GM12872 (cell line): ENCODE measurements at regions not wholly inside any gene's neighbourhood (a gene's known extent, or its start where the extent isn't known, plus 50 kb on each side); places are given as distances from the start of the nearest gene placed in this dataset.

Experiments used
- CTCF ChIP-seq: IDR thresholded peaks from 3 replicates; pipeline ENCODE4 v1.5.1; 2011; ENCODE audit warnings: low read depth, mild to moderate bottlenecking, low read length, moderate library complexity; ENCODE audit not compliant: insufficient read depth

- no peak for TF ChIP-seq CTCF
Measured at GRCh38 chr1:82836213-82836972, 1035.7 kb downstream of the ADGRL2 start.

- TF ChIP-seq CTCF = no peak
Measured at GRCh38 chr1:82830690-82831380, 1030.1 kb downstream of the ADGRL2 start.

- no peak for TF ChIP-seq CTCF
Measured at GRCh38 chr1:82829527-82829926, 1028.8 kb downstream of the ADGRL2 start.

- TF ChIP-seq CTCF = no peak
Measured at GRCh38 chr1:82823876-82824275, 1023.1 kb downstream of the ADGRL2 start.

- TF ChIP-seq CTCF = no peak
Measured at GRCh38 chr1:82820816-82821215, 1020.1 kb downstream of the ADGRL2 start.

GRCh38 chr1:82819234-82819633 is 1018.5 kb downstream of the ADGRL2 start:
- TF ChIP-seq CTCF = no peak

GRCh38 chr1:82818586-82818985 is 1017.9 kb downstream of the ADGRL2 start:
- TF ChIP-seq CTCF = no peak
